ENCODE measurements at regions not wholly inside any gene's neighbourhood (a gene's known extent, or its start where the extent isn't known, plus 50 kb on each side); places are given as distances from the start of the nearest gene placed in this dataset.

DNA sequence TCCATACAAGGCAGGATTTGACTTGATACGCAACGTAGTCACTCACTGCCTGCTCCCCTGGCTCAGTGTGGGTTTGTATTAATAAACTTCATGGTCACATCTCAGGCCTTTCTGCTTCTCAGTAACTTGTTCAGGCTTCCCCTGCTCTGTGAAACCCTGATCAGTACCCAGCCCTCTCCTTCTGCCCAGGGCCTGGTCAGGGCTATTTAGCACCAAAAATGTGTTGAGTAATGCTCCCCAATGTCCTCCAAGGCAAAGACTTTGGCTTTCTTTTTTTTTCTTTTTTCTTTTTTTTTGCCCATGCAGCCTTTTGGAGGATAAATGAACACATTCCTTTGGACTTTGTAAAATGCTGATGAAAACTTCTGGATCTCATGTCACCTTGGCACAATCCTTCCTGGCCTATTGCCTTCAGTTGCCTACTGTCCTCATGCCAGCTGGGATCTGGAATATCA, 399.2 kb upstream of the KLF4 start:
- TF ChIP-seq, protein P1, sequence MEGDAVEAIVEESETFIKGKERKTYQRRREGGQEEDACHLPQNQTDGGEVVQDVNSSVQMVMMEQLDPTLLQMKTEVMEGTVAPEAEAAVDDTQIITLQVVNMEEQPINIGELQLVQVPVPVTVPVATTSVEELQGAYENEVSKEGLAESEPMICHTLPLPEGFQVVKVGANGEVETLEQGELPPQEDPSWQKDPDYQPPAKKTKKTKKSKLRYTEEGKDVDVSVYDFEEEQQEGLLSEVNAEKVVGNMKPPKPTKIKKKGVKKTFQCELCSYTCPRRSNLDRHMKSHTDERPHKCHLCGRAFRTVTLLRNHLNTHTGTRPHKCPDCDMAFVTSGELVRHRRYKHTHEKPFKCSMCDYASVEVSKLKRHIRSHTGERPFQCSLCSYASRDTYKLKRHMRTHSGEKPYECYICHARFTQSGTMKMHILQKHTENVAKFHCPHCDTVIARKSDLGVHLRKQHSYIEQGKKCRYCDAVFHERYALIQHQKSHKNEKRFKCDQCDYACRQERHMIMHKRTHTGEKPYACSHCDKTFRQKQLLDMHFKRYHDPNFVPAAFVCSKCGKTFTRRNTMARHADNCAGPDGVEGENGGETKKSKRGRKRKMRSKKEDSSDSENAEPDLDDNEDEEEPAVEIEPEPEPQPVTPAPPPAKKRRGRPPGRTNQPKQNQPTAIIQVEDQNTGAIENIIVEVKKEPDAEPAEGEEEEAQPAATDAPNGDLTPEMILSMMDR (IDR thresholded peaks at IDR 0.05; ENCODE audit: unreplicated experiment): no peak
- no peaks in the 10 kb centered on the region for H3K4me1 Mint-ChIP-seq (ENCODE audit: low read depth, unreplicated experiment)
- no peak overlapping the region for H3K27ac Mint-ChIP-seq (ENCODE audit: unreplicated experiment)
- intact Hi-C loops (cut with micrococcal nuclease; ENCODE audit: unreplicated experiment): no loop called here
- no peaks in the 10 kb centered on the region for H3K36me3 Mint-ChIP-seq (ENCODE audit: insufficient read depth, unreplicated experiment)
- H3K9me3 Mint-ChIP-seq (ENCODE audit: low read depth, unreplicated experiment): peaks cover 6% of the 10 kb centered on the region
- H3K4me3 Mint-ChIP-seq (ENCODE audit: low read depth, unreplicated experiment): no peak overlapping the region
- DNase-seq: no peak
- no peaks in the 10 kb centered on the region for H3K27me3 Mint-ChIP-seq (ENCODE audit: unreplicated experiment)
- no TSS peak for BruUV-seq (replicated peaks)
- CTCF ChIA-PET: no interaction called here

DNA sequence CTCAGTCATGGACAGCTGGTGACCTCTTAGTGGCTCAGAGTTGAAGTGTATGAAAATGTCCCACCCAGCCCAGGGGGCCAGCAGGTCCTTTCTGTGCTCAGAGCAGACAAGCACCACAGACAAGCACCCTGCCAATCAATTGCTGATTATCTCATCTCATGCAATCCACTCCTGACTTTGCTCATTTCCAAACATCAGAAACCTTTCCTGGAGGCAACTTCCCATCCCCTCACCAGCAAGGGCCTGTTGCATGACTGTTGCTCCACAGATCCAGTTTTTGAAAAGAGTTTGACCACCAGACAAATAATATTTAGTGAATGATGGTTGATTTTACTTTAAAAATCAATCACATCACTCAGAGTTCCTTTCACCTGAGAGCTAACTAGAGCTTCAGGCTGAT, 397.3 kb upstream of the KLF4 start:
- Mint-ChIP-seq H3K36me3 (ENCODE audit: insufficient read depth, unreplicated experiment) (no peaks in the 10 kb centered on the region), H3K27ac (ENCODE audit: unreplicated experiment) (no peak overlapping the region), H3K27me3 (ENCODE audit: unreplicated experiment) (no peaks in the 10 kb centered on the region), H3K4me1 (ENCODE audit: low read depth, unreplicated experiment) (no peaks in the 10 kb centered on the region), H3K4me3 (ENCODE audit: low read depth, unreplicated experiment) (no peak overlapping the region), H3K9me3 (ENCODE audit: low read depth, unreplicated experiment) (peaks cover 4% of the 10 kb centered on the region)
- intact Hi-C loops (cut with micrococcal nuclease; ENCODE audit: unreplicated experiment): no loop called here
- no TSS peak for BruUV-seq (replicated peaks)
- no peak for DNase-seq
- CTCF ChIA-PET: no interaction called here
- TF ChIP-seq, protein P1 (IDR thresholded peaks at IDR 0.05; ENCODE audit: unreplicated experiment): no peak

DNA sequence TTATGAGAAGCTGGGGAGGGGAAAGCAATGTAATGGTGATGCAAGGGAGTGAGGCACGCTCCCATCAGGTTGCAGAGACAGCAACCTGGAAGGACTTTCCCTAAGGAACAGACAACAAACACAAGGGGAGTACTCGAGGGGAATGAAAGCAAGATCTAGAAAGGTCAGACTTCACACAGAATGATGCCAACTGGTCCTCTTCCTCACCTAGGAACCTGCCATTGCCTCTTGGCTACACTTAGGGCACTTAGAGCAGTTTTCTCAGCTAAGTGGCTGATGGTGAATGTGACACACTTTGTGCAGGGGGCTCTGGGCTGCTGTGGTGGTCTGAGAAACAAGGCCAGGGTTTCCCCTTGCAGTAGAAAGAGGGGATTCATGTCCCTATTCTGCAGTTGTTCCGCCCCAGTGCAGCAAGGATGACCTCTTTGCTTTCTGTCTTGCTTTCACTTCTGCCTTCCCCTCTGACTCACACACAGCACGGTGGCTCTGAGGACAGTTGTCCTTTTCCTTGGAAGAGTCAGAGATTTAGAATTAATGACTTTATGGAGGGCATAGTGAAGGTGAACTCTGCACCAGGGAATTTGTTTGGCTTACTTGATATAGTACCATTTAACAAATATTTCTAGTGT, 394.0 kb upstream of the KLF4 start:
- DNase-seq: no peak
- intact Hi-C loops (cut with micrococcal nuclease; ENCODE audit: unreplicated experiment): no loop called here
- no peaks in the 10 kb centered on the region for H3K36me3 Mint-ChIP-seq (ENCODE audit: insufficient read depth, unreplicated experiment)
- BruUV-seq (replicated peaks): no TSS peak
- no peaks in the 10 kb centered on the region for H3K27me3 Mint-ChIP-seq (ENCODE audit: unreplicated experiment)
- no peaks in the 10 kb centered on the region for H3K4me1 Mint-ChIP-seq (ENCODE audit: low read depth, unreplicated experiment)
- H3K9me3 Mint-ChIP-seq (ENCODE audit: low read depth, unreplicated experiment): no peaks in the 10 kb centered on the region
- H3K4me3 Mint-ChIP-seq (ENCODE audit: low read depth, unreplicated experiment): no peak overlapping the region
- CTCF ChIA-PET: no interaction called here
- TF ChIP-seq, protein P1 (IDR thresholded peaks at IDR 0.05; ENCODE audit: unreplicated experiment): no peak
- no peak overlapping the region for H3K27ac Mint-ChIP-seq (ENCODE audit: unreplicated experiment)

DNA sequence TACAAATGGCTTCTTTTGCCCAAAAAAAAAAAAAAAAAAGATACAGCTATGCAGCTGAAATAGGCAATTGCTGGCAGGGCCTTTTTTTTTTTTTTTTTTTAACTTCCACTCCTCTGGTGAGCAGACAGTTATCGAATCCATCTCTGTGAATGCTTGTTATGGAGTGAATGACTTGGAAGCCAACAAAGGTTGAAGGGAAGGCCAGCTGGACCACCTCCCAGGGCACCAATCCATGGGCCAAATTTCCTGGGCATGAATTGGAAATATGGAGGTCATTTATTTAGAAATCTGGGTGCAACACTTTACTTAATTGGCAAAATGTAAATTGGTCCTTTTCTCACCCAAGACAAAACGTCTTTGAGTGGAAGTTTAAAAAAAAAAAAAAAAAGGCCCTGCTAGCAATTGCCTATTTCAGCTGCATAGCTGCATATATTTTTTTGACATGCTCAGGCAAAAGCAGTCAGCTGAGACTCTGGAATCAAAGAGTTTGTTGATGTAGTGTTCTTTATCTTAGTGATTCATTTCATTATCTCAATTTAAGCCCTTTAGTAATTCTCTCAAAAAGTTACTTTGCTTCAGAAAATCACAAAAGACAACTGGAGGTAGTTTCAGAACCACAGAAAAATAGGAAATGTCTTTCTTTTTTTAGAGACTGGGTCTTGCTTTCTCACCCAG, 392.2 kb upstream of the KLF4 start:
- CTCF ChIA-PET: interaction anchor here (0.7 to 1.2 kb wide), 2 partner anchors 9 to 353 kb away, joined by 3 read pairs; no protein-coding TSS in a partner anchor
- no TSS peak for BruUV-seq (replicated peaks)
- H3K27ac Mint-ChIP-seq (ENCODE audit: unreplicated experiment): no peak overlapping the region
- no peak for DNase-seq
- intact Hi-C loops (cut with micrococcal nuclease; ENCODE audit: unreplicated experiment): no loop called here
- TF ChIP-seq, protein P1 (IDR thresholded peaks at IDR 0.05; ENCODE audit: unreplicated experiment): no peak
- H3K36me3 Mint-ChIP-seq (ENCODE audit: insufficient read depth, unreplicated experiment): no peaks in the 10 kb centered on the region
- H3K4me3 Mint-ChIP-seq (ENCODE audit: low read depth, unreplicated experiment): no peak overlapping the region
- no peaks in the 10 kb centered on the region for H3K9me3 Mint-ChIP-seq (ENCODE audit: low read depth, unreplicated experiment)
- H3K27me3 Mint-ChIP-seq (ENCODE audit: unreplicated experiment): no peaks in the 10 kb centered on the region
- H3K4me1 Mint-ChIP-seq (ENCODE audit: low read depth, unreplicated experiment): no peaks in the 10 kb centered on the region
